PC-9 (cell line): ENCODE measurements at regions not wholly inside any gene's neighbourhood (a gene's known extent, or its start where the extent isn't known, plus 50 kb on each side); places are given as distances from the start of the nearest gene placed in this dataset.

Source experiments
- EZH2 ChIP-seq: fragments of 200-600 bp; sonication (generic); IDR thresholded peaks from 2 replicates; pipeline ENCODE4 v1.8.0; 2017; ENCODE audit warnings: antibody characterized with exemption, low read depth
- TF ChIP-seq, protein P1 (sequence below): fragments of 200-600 bp; sonication (generic); conservative IDR thresholded peaks from 2 replicates; pipeline ENCODE4 v1.6.1; 2017; ENCODE audit warnings: mixed run types, antibody characterized with exemption, mild to moderate bottlenecking, moderate library complexity

DNA sequence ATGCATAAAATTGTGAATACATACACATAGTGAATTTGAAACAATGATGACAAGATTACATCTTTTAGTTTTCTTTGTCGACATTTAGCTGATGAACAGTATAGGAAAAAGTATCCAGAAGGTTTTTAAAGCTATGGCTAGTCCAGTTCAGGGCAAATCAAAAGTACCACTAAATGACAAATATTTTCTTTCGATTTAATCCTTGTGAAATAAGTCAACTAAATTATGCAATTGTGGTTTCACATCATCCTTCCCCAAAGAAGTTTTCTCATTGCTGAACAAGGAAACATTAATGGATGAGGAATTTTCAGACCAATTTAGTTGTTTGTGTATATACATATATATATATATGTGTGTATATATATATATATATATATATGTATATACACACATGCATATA lies 774.0 kb downstream of the DNAJB9 start:
- TF ChIP-seq, protein P1, sequence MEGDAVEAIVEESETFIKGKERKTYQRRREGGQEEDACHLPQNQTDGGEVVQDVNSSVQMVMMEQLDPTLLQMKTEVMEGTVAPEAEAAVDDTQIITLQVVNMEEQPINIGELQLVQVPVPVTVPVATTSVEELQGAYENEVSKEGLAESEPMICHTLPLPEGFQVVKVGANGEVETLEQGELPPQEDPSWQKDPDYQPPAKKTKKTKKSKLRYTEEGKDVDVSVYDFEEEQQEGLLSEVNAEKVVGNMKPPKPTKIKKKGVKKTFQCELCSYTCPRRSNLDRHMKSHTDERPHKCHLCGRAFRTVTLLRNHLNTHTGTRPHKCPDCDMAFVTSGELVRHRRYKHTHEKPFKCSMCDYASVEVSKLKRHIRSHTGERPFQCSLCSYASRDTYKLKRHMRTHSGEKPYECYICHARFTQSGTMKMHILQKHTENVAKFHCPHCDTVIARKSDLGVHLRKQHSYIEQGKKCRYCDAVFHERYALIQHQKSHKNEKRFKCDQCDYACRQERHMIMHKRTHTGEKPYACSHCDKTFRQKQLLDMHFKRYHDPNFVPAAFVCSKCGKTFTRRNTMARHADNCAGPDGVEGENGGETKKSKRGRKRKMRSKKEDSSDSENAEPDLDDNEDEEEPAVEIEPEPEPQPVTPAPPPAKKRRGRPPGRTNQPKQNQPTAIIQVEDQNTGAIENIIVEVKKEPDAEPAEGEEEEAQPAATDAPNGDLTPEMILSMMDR: no peak
- no peak for TF ChIP-seq EZH2
